GM19397 (cell line): ENCODE measurements at regions not wholly inside any gene's neighbourhood (a gene's known extent, or its start where the extent isn't known, plus 50 kb on each side); places are given as distances from the start of the nearest gene placed in this dataset.

ENCODE experiments used
- ATAC-seq: cut with Tn5 transposase; IDR thresholded peaks from one replicate; pipeline ENCODE4 v1.9.1; 2021; ENCODE audit warnings: mild to moderate bottlenecking, moderate library complexity; ENCODE audit not compliant: unreplicated experiment

DNA sequence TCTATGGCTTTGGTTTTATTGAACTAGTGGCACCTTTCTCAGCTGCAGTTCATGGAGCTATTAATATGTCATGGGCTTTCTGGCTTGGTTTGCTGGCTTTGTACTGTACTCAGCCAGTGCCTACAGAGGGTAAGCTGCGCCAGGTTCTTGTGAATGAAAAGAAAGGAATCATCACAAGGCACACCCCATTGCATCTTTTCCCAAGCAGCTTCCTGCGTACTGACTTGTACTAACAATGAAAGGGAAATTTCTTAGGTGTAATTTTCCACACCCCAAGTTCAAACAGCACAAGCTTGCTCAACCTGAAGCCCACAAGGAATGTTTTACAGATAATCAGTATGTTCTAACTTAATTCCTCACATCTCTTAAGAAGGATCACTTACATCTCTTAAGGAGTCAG, 78.0 kb upstream of the TNFSF18 start:
- no peak for ATAC-seq

DNA sequence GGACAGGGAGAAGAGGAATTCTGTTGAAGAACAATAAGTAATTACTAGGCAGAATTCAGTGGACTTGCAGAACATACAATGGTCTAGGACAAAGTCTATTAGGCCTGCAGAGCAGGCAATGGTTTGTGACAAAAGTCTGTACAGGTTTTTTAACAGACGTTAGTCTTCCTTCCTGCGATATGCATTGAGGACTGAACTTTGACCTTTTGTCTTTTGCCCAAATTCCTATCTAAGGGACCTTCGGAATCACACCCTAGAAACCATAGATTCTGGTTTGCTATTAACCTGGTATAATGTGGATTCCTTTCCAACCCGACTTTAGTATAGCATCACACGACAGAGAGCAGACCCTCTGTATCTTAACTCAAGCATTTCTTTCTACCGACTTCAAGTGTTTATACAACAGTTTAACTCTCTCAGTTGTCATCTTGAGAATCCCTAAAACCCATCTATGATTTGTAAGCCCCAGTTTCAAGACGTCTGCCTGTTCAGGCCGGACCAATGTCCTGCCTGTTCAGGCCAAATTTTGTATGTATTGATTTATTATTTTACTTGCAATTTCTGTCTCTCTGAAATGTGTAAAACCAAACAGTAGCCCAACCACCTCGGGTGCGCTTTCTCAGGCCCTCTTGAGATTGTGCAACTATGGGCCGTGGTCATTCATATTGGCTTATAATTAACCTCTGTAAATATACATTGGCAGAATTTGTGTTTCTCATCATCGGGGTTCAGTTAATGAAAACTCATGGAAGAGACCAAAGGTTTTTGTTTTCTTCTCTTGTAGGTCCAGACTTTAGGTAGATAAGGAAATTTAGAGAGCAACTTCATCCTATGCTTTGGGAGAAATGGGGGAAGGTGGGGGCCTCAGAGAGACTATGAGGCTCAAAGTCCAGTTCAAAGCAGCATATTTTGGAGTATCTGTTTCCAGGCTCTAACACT, 76.9 kb upstream of the TNFSF18 start:
- no peak for ATAC-seq

GRCh38 chr1:173126421-173126820, 75.7 kb upstream of the TNFSF18 start:
- ATAC-seq: no peak

DNA sequence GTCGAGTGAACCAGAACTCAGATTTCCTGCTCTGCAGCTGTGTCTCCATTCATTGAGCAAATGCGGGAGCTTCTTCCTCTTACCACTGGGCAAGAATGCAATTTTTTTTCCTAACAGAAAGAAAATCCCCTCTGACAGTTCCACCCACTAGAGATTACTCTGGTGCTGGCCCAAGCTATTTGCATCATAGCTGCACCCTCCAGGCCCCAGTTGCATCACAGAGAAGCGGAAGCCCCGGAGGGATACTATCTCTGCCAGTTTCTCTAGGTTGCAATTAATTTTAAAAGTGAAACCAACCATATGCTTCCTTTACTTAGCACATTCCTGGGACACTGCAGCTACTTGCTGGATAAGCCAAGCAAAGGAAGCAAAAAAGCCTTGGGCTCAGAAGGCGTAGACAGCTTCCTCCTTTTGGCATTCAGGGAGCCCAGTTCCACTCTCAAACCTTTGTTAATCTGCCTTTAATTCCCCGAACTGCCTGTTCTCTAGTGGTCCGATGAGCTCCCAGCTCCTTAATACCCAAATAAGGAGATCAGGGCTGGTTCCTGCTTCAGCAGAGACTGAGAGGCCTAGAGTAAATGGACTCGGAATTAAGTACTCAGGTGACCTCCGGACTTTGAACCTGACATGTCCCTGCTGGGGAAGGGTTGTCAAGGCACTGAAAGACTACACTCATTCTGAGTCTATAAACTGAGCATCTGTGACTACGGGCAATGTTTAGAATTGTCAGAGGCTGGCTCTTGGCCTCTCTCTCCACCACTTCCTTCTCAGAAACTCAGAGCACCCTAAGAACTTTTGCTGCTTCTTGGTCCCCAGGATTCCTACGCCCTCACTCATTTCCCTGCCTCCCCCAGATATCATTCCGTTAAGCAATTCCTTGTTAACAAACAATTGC, 72.5 kb upstream of the TNFSF18 start:
- ATAC-seq: no peak

- no peak for ATAC-seq
Measured at GRCh38 chr1:173122344-173122935, 71.7 kb upstream of the TNFSF18 start.

DNA sequence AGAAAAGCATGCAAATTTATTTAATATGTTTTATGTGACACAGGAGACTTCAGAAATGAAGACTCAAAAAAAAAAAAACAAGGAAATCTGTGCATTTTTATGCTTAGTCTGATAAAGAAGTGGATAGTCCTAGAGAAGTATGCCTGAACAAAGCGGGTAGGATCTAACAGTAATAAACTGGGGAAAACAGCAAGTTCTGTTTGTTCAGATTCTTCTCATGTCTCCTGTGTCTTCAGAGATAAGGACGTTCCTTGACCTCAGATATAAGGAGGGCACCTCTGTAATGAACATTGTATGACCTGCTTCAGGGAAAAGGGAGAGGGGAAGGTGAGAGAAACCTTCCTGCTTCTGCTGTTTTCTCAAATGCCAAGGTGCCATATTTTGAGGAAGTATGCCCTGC, 67.7 kb upstream of the TNFSF18 start:
- no peak for ATAC-seq

- no peak for ATAC-seq
Measured at GRCh38 chr1:173117761-173118160, 67.0 kb upstream of the TNFSF18 start.

DNA sequence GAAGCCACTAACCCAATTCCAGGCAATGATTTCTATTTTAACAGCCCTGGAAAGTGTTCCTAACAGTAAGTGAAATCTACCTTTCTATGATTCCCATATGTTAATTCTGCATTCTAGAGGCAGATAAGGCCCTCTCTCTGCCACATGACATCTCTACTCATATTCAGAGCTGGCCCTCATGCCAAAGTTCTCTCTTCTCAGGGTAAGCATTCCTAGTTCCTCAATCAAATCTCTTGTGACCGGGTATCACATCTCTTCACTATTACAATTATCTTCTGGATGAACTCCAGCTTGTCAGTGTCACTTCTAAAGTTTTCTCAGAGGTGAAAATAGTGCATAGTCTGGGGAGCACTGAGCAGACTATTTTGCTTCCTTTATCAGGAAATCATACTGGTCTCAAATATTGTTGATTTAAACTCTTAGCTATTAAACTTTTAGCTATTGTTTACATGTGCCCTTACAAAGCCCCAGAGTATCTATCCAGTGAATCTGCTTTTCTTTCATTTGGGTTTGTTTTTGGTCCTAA, 66.4 kb upstream of the TNFSF18 start:
- no peak for ATAC-seq

DNA sequence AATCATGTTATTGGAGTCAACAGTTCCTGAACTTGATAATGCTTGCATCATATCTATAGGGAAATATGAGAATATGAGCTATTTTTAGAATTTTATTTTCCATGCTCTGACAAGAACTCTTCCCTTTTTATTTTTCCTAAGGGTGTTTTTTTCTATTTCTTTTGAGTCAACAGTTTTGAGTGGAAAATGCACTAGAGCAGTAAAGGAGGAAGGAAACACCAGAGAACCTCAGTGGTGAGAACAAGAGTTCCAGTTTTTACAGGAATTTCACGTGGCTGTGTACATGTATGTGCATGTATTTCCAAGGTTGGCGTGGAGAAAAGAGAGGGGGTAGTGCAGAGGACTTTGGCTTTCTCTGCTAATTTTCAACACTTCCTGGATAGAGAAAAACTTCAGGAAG, 63.6 kb upstream of the TNFSF18 start:
- no peak for ATAC-seq

DNA sequence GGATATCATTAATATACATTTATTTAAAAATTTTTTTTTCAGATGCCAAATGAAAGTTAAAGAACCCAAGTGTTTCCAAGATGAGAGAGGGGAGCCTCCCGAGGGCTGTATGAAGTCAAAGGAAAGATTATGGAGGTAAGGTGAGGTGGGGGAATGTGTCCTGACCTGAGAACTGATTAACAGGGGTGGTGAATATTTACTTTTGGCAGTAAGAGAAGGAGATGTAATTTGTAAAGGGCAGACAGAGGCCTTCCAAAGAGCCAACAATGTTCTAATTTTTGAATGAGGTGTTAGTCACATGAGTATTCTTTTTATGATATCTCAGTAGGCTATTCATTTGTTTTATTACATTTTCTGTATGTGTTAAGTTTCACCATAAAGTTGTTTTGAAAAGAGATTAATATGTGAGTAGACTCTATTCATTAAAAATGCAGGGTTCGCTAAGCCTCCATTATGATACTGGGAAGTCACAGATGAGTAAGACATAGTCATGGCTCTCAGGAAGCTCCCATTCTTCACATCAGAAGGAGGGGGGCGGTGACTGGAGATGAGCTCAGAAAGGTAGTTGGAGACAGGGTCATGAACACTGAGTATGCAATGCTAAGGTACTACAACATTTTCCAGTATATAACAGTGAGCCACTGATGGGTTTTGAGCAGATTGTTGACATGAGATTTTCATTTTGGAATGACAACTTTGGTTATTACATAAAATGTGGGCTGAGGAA, 62.4 kb upstream of the TNFSF18 start:
- ATAC-seq: no peak

GRCh38 chr1:173112129-173112528, 61.4 kb upstream of the TNFSF18 start:
- ATAC-seq: peak; percentile 89

GRCh38 chr1:173107696-173108095, 57.0 kb upstream of the TNFSF18 start:
- ATAC-seq: no peak

DNA sequence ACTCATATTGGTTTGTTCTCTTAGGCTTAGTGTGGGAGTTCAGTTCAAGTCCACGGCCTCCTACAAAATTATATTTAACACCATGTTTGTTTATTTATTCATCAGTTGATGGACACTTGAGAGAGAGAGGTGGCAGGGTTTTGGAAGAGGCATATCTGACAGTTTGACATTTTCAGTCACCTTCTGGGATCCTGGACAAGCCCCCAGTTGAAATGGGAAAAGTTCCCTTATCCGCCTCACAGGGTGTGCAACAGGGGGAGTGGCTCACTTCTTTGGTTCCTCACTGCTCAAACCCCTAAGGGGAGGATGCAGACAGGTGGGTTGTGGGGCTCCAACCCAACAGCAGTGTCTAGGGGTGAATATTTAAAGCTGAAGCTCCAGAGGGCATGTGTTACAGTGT, 52.3 kb upstream of the TNFSF18 start:
- no peak for ATAC-seq

GRCh38 chr1:173101589-173101988, 50.8 kb upstream of the TNFSF18 start:
- no peak for ATAC-seq

GRCh38 chr1:173100476-173101107, 49.9 kb upstream of the TNFSF18 start:
- ATAC-seq: no peak
